ENCODE measurements at regions not wholly inside any gene's neighbourhood (a gene's known extent, or its start where the extent isn't known, plus 50 kb on each side); places are given as distances from the start of the nearest gene placed in this dataset.

GRCh38 chr18:30057398-30057797, 985.1 kb downstream of the DSC3 start:
- Histone ChIP-seq H2BK120ac (replicated peaks; ENCODE audit: low read depth, low read length) (no peak overlapping the region), H3K4me2 (ENCODE audit: insufficient read depth in 1 of 2, low read depth in 2 of 2, low read length in 2 of 2) (no peak overlapping the region), H3K79me1 (ENCODE audit: low read depth, low read length) (no peaks in the 10 kb centered on the region), H2BK20ac (ENCODE audit: low read length) (no peak overlapping the region), H3K14ac (ENCODE audit: insufficient read length) (no peak overlapping the region), H2BK15ac (ENCODE audit: low read length) (no peak overlapping the region), H3K4ac (replicated peaks; ENCODE audit: insufficient read length, low read depth, low read length) (no peak overlapping the region), H3K4me3 (ENCODE audit: extremely low read depth in 1 of 4, insufficient read depth in 2 of 4, low read depth in 3 of 4, low read length in 4 of 4) (no peak overlapping the region), H4K5ac (ENCODE audit: insufficient read length, low read depth, low read length) (no peak overlapping the region), H3K18ac (ENCODE audit: extremely low read depth, low read length) (no peak overlapping the region), H3K23me2 (ENCODE audit: low read depth, low read length) (no peaks in the 10 kb centered on the region; the same call in 1 of the 2 replicates), H2AFZ (ENCODE audit: low read length) (no peak overlapping the region), H4K20me1 (replicated peaks in 1 of 2; ENCODE audit: control insufficient read depth in 1 of 2, insufficient read depth in 2 of 2, low read length in 2 of 2) (no peaks in the 10 kb centered on the region), H3K56ac (replicated peaks; ENCODE audit: insufficient read length, low read depth, low read length) (no peak overlapping the region), H3K9me3 (ENCODE audit: insufficient read depth in 2 of 2, low read depth in 1 of 2, low read length in 1 of 2) (no peaks in the 10 kb centered on the region), H2AK5ac (ENCODE audit: low read depth, low read length) (no peak overlapping the region), H3K27me3 (replicated peaks in 1 of 4; ENCODE audit: control insufficient read depth in 3 of 4, extremely low read depth in 1 of 4, insufficient read depth in 3 of 4, low read length in 3 of 4) (no peaks in the 10 kb centered on the region), H3K27ac (ENCODE audit: low read depth, low read length) (no peak overlapping the region), H3K23ac (ENCODE audit: insufficient read length) (no peak overlapping the region), H3K79me2 (ENCODE audit: control insufficient read depth in 1 of 2, insufficient read depth in 2 of 2, low read length in 2 of 2) (no peaks in the 10 kb centered on the region), H4K8ac (ENCODE audit: extremely low read depth, insufficient read depth, low read length) (no peak overlapping the region), H4K91ac (replicated peaks; ENCODE audit: insufficient read length, low read length) (no peak overlapping the region), H3K9ac (replicated peaks in 1 of 4; ENCODE audit: extremely low read depth in 1 of 4, low read depth in 3 of 4, low read length in 3 of 4) (no peak overlapping the region), H2BK5ac (ENCODE audit: low read depth, low read length) (no peak overlapping the region), H3K4me1 (replicated peaks in 1 of 4; ENCODE audit: control insufficient read depth in 3 of 4, insufficient read depth in 4 of 4, low read length in 3 of 4) (no peaks in the 10 kb centered on the region), H2BK12ac (ENCODE audit: low read depth, low read length) (no peak overlapping the region), H3K36me3 (ENCODE audit: control insufficient read depth in 2 of 4, insufficient read depth in 4 of 4, low read length in 3 of 4) (no peaks in the 10 kb centered on the region)
- TF ChIP-seq TAF7 (optimal IDR thresholded peaks at IDR 0.05; ENCODE audit: borderline replicate concordance, low read depth, low read length) (no peak), HDAC2 (IDR thresholded peaks at IDR 0.05; ENCODE audit: borderline replicate concordance in 1 of 2, low read depth in 2 of 2, low read length in 2 of 2) (no peak), HDAC6 (IDR thresholded peaks at IDR 0.05; ENCODE audit: low read depth, low read length) (no peak), RFX5 (IDR thresholded peaks at IDR 0.05; ENCODE audit: borderline replicate concordance, low read depth, low read length) (no peak), SAP30 (IDR thresholded peaks at IDR 0.05; ENCODE audit: insufficient read depth, insufficient replicate concordance, low read length) (no peak), KDM1A (IDR thresholded peaks at IDR 0.05; ENCODE audit: borderline replicate concordance, low read length) (no peak), EGR1 (IDR thresholded peaks at IDR 0.05; ENCODE audit: borderline replicate concordance, low read depth, low read length) (no peak), JUND (IDR thresholded peaks at IDR 0.05; ENCODE audit: low read length) (no peak), TEAD4 (IDR thresholded peaks at IDR 0.05; ENCODE audit: low read depth, low read length) (no peak), TCF12 (IDR thresholded peaks at IDR 0.05; ENCODE audit: low read depth, low read length) (no peak), BACH1 (IDR thresholded peaks at IDR 0.05; ENCODE audit: low read length) (no peak)
- FAIRE-seq (no peak), DNase-seq (ENCODE audit: low read depth in 1 of 2, low spot score in 2 of 2) (no peak)
- POLR2A ChIA-PET (ENCODE audit: partially characterized antibody) = no interaction called here
- CTCF ChIA-PET (ENCODE audit: partially characterized antibody) = interaction anchor here (0.6 kb wide), 1 partner anchor 1172 kb away, joined by 3 read pairs; no protein-coding TSS in a partner anchor
